Caco-2 (cell line): ENCODE measurements at regions not wholly inside any gene's neighbourhood (a gene's known extent, or its start where the extent isn't known, plus 50 kb on each side); places are given as distances from the start of the nearest gene placed in this dataset.

Experiments used
- BruUV-seq: library from RNA; stranded (reverse); fragments of 400-500 nt; replicated peaks from 2 replicates; lab custom pipeline; 2021; lab: Mats Ljungman, UMichigan
- CTCF ChIA-PET: fragments of 300-600 bp; sonication (Branson Sonifier 250); formaldehyde crosslinking; loops from one replicate; lab custom pipeline; 2022; ENCODE audit warnings: antibody characterized with exemption; lab: Charles Lee
- POLR2A ChIA-PET: fragments of 300-600 bp; sonication (Branson Sonifier 250); formaldehyde crosslinking; loops from one replicate; lab custom pipeline; 2022; ENCODE audit warnings: antibody characterized with exemption; lab: Charles Lee
- DNase-seq, 2 experiments: peaks; one replicate each; pipeline versions ENCODE4 v3.0.0 to v3.0.0-alpha.2; 2020 to 2022
- H3K27me3 ChIP-seq: replicated peaks from 2 replicates; pipeline ENCODE4 v1.6.0; 2011; ENCODE audit warnings: low read length; ENCODE audit not compliant: control insufficient read depth, insufficient read depth
- H3K36me3 ChIP-seq: 2 replicates; pipeline ENCODE4 v1.5.1; 2011; ENCODE audit warnings: low read length; ENCODE audit not compliant: control insufficient read depth, insufficient read depth
- H3K4me1 ChIP-seq: fragments of 250-450 bp; sonication (Bioruptor Pico); 2 replicates; pipeline ENCODE4 v1.5.1; 2020; ENCODE audit warnings: mild to moderate bottlenecking
- H3K4me3 ChIP-seq: 2 replicates; pipeline ENCODE4 v1.5.1; 2011; ENCODE audit warnings: low read depth, mild to moderate bottlenecking, control low read depth, low read length
- H3K9me3 ChIP-seq: fragments of 250-450 bp; sonication (Bioruptor Pico); 2 replicates; pipeline ENCODE4 v1.5.1; 2020; ENCODE audit warnings: mild to moderate bottlenecking, moderate library complexity
- H3K27ac Mint-ChIP-seq: one replicate; pipeline ENCODE4 v1.8.0; 2022; ENCODE audit warnings: mixed read lengths; ENCODE audit not compliant: unreplicated experiment
- H3K27me3 Mint-ChIP-seq: one replicate; pipeline ENCODE4 v1.8.0; 2022; ENCODE audit warnings: mixed read lengths; ENCODE audit not compliant: insufficient read depth, unreplicated experiment
- H3K36me3 Mint-ChIP-seq: one replicate; pipeline ENCODE4 v1.8.0; 2022; ENCODE audit warnings: mild to moderate bottlenecking, mixed read lengths; ENCODE audit not compliant: insufficient read depth, unreplicated experiment
- H3K4me1 Mint-ChIP-seq: one replicate; pipeline ENCODE4 v1.8.0; 2022; ENCODE audit warnings: low read depth, mixed read lengths; ENCODE audit not compliant: unreplicated experiment
- H3K4me3 Mint-ChIP-seq: one replicate; pipeline ENCODE4 v1.8.0; 2022; ENCODE audit warnings: mild to moderate bottlenecking, moderate library complexity, mixed read lengths; ENCODE audit not compliant: unreplicated experiment
- H3K9me3 Mint-ChIP-seq: one replicate; pipeline ENCODE4 v1.8.0; 2022; ENCODE audit warnings: mixed read lengths; ENCODE audit not compliant: unreplicated experiment
- CTCF ChIP-seq, 2 experiments: fragments of 200-600 bp in 1 of 2; IDR thresholded peaks; 1 replicate in 1 of 2; 2 replicates in 1 of 2; pipeline versions ENCODE4 v1.5.1 to v1.8.0; 2011 to 2022; ENCODE audit warnings: antibody characterized with exemption in 1 of 2, control low read depth in 1 of 2, inconsistent platforms in 1 of 2, low read depth in 1 of 2, low read length in 1 of 2, mild to moderate bottlenecking in 1 of 2, moderate library complexity in 1 of 2; ENCODE audit not compliant: insufficient read depth in 1 of 2, severe bottlenecking in 1 of 2, unreplicated experiment in 1 of 2
- intact Hi-C: fragments of 100-400 bp; cut with micrococcal nuclease; formaldehyde crosslinking; loops from one replicate; pipeline ENCODE4 v1.10.0; 2022; ENCODE audit not compliant: unreplicated experiment

- Mint-ChIP-seq H3K9me3 (no peaks in the 10 kb centered on the region), H3K27ac (no peak overlapping the region), H3K36me3 (no peaks in the 10 kb centered on the region), H3K27me3 (no peaks in the 10 kb centered on the region), H3K4me1 (no peaks in the 10 kb centered on the region), H3K4me3 (no peak overlapping the region)
- Histone ChIP-seq H3K4me3 (no peak overlapping the region), H3K4me1 (no peaks in the 10 kb centered on the region), H3K36me3 (no peaks in the 10 kb centered on the region), H3K27me3 (no peaks in the 10 kb centered on the region), H3K9me3 (no peaks in the 10 kb centered on the region)
- POLR2A ChIA-PET: no interaction called here
- CTCF ChIA-PET: no interaction called here
- TF ChIP-seq CTCF (IDR thresholded peaks at IDR 0.05; ENCODE audit: insufficient read depth in 1 of 2, low read depth in 1 of 2, low read length in 1 of 2, severe bottlenecking in 1 of 2, unreplicated experiment in 1 of 2): no peak
- no peak for DNase-seq
- intact Hi-C loops: no loop called here
- no TSS peak for BruUV-seq
Observed at GRCh38 chr1:191870490-191870889, 287.8 kb upstream of the RGS18 start.

GRCh38 chr1:191875994-191876393 is 282.3 kb upstream of the RGS18 start:
- Mint-ChIP-seq H3K27ac (no peak overlapping the region), H3K4me3 (no peak overlapping the region), H3K36me3 (no peaks in the 10 kb centered on the region), H3K4me1 (no peaks in the 10 kb centered on the region), H3K9me3 (no peaks in the 10 kb centered on the region), H3K27me3 (no peaks in the 10 kb centered on the region)
- POLR2A ChIA-PET: no interaction called here
- CTCF ChIA-PET: no interaction called here
- TF ChIP-seq CTCF (IDR thresholded peaks at IDR 0.05; ENCODE audit: insufficient read depth in 1 of 2, low read depth in 1 of 2, low read length in 1 of 2, severe bottlenecking in 1 of 2, unreplicated experiment in 1 of 2): no peak
- Histone ChIP-seq H3K4me1 (no peaks in the 10 kb centered on the region), H3K36me3 (no peaks in the 10 kb centered on the region), H3K9me3 (no peaks in the 10 kb centered on the region), H3K4me3 (no peak overlapping the region), H3K27me3 (no peaks in the 10 kb centered on the region)
- DNase-seq: no peak
- intact Hi-C loops: no loop called here
- no TSS peak for BruUV-seq

GRCh38 chr1:191876631-191877030 is 281.6 kb upstream of the RGS18 start:
- Histone ChIP-seq H3K4me3 (no peak overlapping the region), H3K4me1 (no peaks in the 10 kb centered on the region), H3K36me3 (no peaks in the 10 kb centered on the region), H3K27me3 (no peaks in the 10 kb centered on the region), H3K9me3 (no peaks in the 10 kb centered on the region)
- POLR2A ChIA-PET: no interaction called here
- no TSS peak for BruUV-seq
- Mint-ChIP-seq H3K9me3 (no peaks in the 10 kb centered on the region), H3K4me1 (no peaks in the 10 kb centered on the region), H3K27me3 (no peaks in the 10 kb centered on the region), H3K27ac (no peak overlapping the region), H3K36me3 (no peaks in the 10 kb centered on the region), H3K4me3 (no peak overlapping the region)
- TF ChIP-seq CTCF (IDR thresholded peaks at IDR 0.05; ENCODE audit: insufficient read depth in 1 of 2, low read depth in 1 of 2, low read length in 1 of 2, severe bottlenecking in 1 of 2, unreplicated experiment in 1 of 2): no peak
- intact Hi-C loops: no loop called here
- CTCF ChIA-PET: no interaction called here
- DNase-seq: no peak
